A549 (cell line): ENCODE measurements at regions not wholly inside any gene's neighbourhood (a gene's known extent, or its start where the extent isn't known, plus 50 kb on each side); places are given as distances from the start of the nearest gene placed in this dataset.
"Not testable (repeated sequence)": the region's sequence is repeated elsewhere in the genome, so short reads cannot be mapped to it uniquely, and the experiment has no call there.

Experiments used
- ATAC-seq, 2 experiments: fragments of 200-7000 bp in 1 of 2; fragments of >200 bp in 1 of 2; cut with Nextera tagmentation in 1 of 2; cut with Tn5 transposase in 1 of 2; 3 replicates each; pipeline versions ENCODE4 v1.8.0 to v1.9.1; 2018 to 2020; ENCODE audit warnings: mild to moderate bottlenecking in 1 of 2, moderate library complexity in 1 of 2
- CTCF ChIA-PET: fragments of 300-600 bp; sonication (Branson Sonifier 250); formaldehyde crosslinking; extraction: SDS; loops from one replicate; lab custom pipeline; 2021; ENCODE audit warnings: antibody characterized with exemption, inconsistent platforms; lab: Yijun Ruan, JAX
- POLR2A ChIA-PET: fragments of 350-600 bp; formaldehyde crosslinking; extraction: SDS; loops from one replicate; lab custom pipeline; 2021; ENCODE audit warnings: antibody characterized with exemption, inconsistent platforms; lab: Yijun Ruan, JAX
- DNase-seq, 2 experiments: peaks; one replicate each; pipeline versions ENCODE4 v3.0.0 to v3.0.0-alpha.2; 2011 to 2016; ENCODE audit warnings: low read depth in 1 of 2, low spot score in 1 of 2
- FAIRE-seq: peaks from 2 replicates; lab custom pipeline; 2011; peaks lifted over from hg19 to GRCh38; lab: Jason Lieb, UNC
- H3K27ac ChIP-seq, 2 experiments: fragments of >200 bp; sonication (Bioruptor Twin); formaldehyde crosslinking; 3 replicates each; pipeline ENCODE4 v1.5.1; 2016 to 2017
- H3K4me1 ChIP-seq: fragments of >200 bp; sonication (Bioruptor Twin); formaldehyde crosslinking; 3 replicates; pipeline ENCODE4 v1.6.1; 2016
- H3K4me2 ChIP-seq: fragments of >200 bp; sonication (Bioruptor Twin); formaldehyde crosslinking; 3 replicates; pipeline ENCODE4 v1.6.1; 2016
- H3K4me3 ChIP-seq: fragments of >200 bp; sonication (Bioruptor Twin); formaldehyde crosslinking; 3 replicates; pipeline ENCODE4 v1.5.1; 2016
- H3K9me3 ChIP-seq: fragments of >200 bp; sonication (Bioruptor Twin); formaldehyde crosslinking; 3 replicates; pipeline ENCODE4 v1.6.1; 2016
- CBX2 ChIP-seq: fragments of 200-600 bp; sonication (generic); IDR thresholded peaks from 2 replicates; pipeline ENCODE4 v1.6.1; 2016; ENCODE audit warnings: low read depth, mild to moderate bottlenecking, borderline replicate concordance
- CEBPB ChIP-seq, 2 experiments: fragments of >200 bp in 1 of 2; sonication (Bioruptor Twin) in 1 of 2; formaldehyde crosslinking in 1 of 2; IDR thresholded peaks; 2 replicates each; pipeline ENCODE4 v1.6.1; 2012 to 2016
- EHF ChIP-seq: fragments of 250-450 bp; sonication (Bioruptor Pico); IDR thresholded peaks from 2 replicates; pipeline ENCODE4 v1.5.0; 2020; ENCODE audit warnings: mild to moderate bottlenecking
- ESRRA ChIP-seq: fragments of 150-350 bp; IDR thresholded peaks from 2 replicates; pipeline ENCODE4 v1.6.1; 2014; ENCODE audit warnings: mild to moderate bottlenecking, low read length, borderline replicate concordance
- GATA3 ChIP-seq: IDR thresholded peaks from 2 replicates; pipeline ENCODE4 v1.6.1; 2012; ENCODE audit warnings: borderline replicate concordance
- HDAC2 ChIP-seq: fragments of 200-600 bp; sonication (generic); IDR thresholded peaks from 2 replicates; pipeline ENCODE4 v1.6.1; 2016
- HEYL ChIP-seq: fragments of 250-450 bp; sonication (Bioruptor Pico); IDR thresholded peaks from 2 replicates; pipeline ENCODE4 v1.8.0; 2021; ENCODE audit warnings: mild to moderate bottlenecking, moderate library complexity
- KDM5A ChIP-seq: fragments of 200-600 bp; sonication (generic); IDR thresholded peaks from 2 replicates; pipeline ENCODE4 v1.6.1; 2016; ENCODE audit warnings: antibody characterized with exemption, mild to moderate bottlenecking
- MAFK ChIP-seq: fragments of 450-650 bp; IDR thresholded peaks from 2 replicates; pipeline ENCODE4 v1.6.1; 2014; ENCODE audit not compliant: partially characterized antibody
- MAZ ChIP-seq: fragments of 150-350 bp; IDR thresholded peaks from 2 replicates; pipeline ENCODE4 v1.6.1; 2014; ENCODE audit warnings: antibody characterized with exemption, low read depth, low read length, borderline replicate concordance
- NFE2L2 ChIP-seq: fragments of 150-350 bp; conservative IDR thresholded peaks from 2 replicates; pipeline ENCODE4 v1.6.1; 2014; ENCODE audit warnings: low read length
- NPAS2 ChIP-seq: fragments of 250-450 bp; sonication (Bioruptor Pico); IDR thresholded peaks from 2 replicates; pipeline ENCODE4 v1.8.0; 2022; ENCODE audit warnings: mild to moderate bottlenecking, moderate library complexity, borderline replicate concordance
- PBX3 ChIP-seq: IDR thresholded peaks from 2 replicates; pipeline ENCODE4 v1.6.1; 2012
- POLR2AphosphoS2 ChIP-seq: conservative IDR thresholded peaks from 2 replicates; pipeline ENCODE4 v1.6.1; 2012; ENCODE audit warnings: low read length, improper control_type of control experiment, inconsistent platforms
- RARB ChIP-seq: fragments of 250-450 bp; sonication (Bioruptor Pico); IDR thresholded peaks from 2 replicates; pipeline ENCODE4 v1.8.0; 2021; ENCODE audit warnings: mild to moderate bottlenecking, moderate library complexity
- RCOR1 ChIP-seq: fragments of 150-350 bp; IDR thresholded peaks from 2 replicates; pipeline ENCODE4 v1.6.1; 2014; ENCODE audit warnings: antibody characterized with exemption, low read length, low read depth
- RNF2 ChIP-seq: fragments of 200-600 bp; sonication (generic); IDR thresholded peaks from 2 replicates; pipeline ENCODE4 v1.6.1; 2016; ENCODE audit warnings: low read depth, mild to moderate bottlenecking, antibody characterized with exemption, moderate library complexity, borderline replicate concordance
- SMC3 ChIP-seq: fragments of >200 bp; sonication (Bioruptor Twin); formaldehyde crosslinking; IDR thresholded peaks from 3 replicates; pipeline ENCODE4 v1.6.1; 2018; ENCODE audit warnings: inconsistent platforms
- ZC3H11A ChIP-seq: fragments of 450-650 bp; IDR thresholded peaks from 2 replicates; pipeline ENCODE4 v1.6.1; 2014; ENCODE audit warnings: antibody characterized with exemption, mild to moderate bottlenecking
- ZFP36 ChIP-seq: fragments of 450-650 bp; IDR thresholded peaks from 2 replicates; pipeline ENCODE4 v1.6.1; 2014; ENCODE audit warnings: borderline replicate concordance; ENCODE audit not compliant: partially characterized antibody
- ZNF302 ChIP-seq: fragments of 250-450 bp; sonication (Bioruptor Pico); IDR thresholded peaks from 2 replicates; pipeline ENCODE4 v1.9.0; 2021; ENCODE audit warnings: inconsistent platforms, mild to moderate bottlenecking, moderate library complexity
- whole genome bisulfite sequencing: methylation state at CpG from one replicate; pipeline ENCODE4 v1.1.6; 2017; ENCODE audit errors: missing lambda C conversion rate; 5-methylcytosine and 5-hydroxymethylcytosine counted together
- TF ChIP-seq, protein P1 (sequence below): fragments of 250-450 bp; sonication (Bioruptor Pico); IDR thresholded peaks from 2 replicates; pipeline ENCODE4 v1.5.0; 2021; ENCODE audit warnings: mild to moderate bottlenecking, moderate library complexity, borderline replicate concordance
- TF ChIP-seq, protein P2 (sequence below): IDR thresholded peaks from 2 replicates; pipeline ENCODE4 v1.6.1; 2012
- TF ChIP-seq, protein P3 (sequence below): fragments of 250-450 bp; sonication (Bioruptor Pico); IDR thresholded peaks from 2 replicates; pipeline ENCODE4 v1.5.0; 2020; ENCODE audit warnings: low read depth, mild to moderate bottlenecking, moderate library complexity

DNA sequence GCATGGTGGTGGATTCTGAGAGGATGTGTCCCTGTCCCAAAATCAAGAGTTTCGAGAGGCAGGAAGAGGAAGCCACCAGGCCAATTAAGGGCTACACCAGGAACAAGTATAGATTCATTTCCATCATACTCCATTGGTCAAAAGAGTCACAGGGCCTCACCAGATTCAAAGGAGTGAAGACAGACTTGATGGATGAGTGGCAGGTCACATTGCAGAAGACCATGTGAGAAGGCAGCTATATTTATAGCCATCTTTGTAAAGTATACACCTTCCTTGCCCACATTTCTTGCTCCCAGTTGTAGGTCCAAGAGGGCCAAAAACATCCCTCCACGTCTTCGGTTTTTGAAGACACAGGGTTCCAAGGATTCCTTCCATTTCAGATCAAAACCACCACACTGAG lies 406.0 kb downstream of the BCOR start:
- ATAC-seq: no peak
- no peak for TF ChIP-seq PBX3
- TF ChIP-seq ESRRA: no peak
- TF ChIP-seq, protein P1, sequence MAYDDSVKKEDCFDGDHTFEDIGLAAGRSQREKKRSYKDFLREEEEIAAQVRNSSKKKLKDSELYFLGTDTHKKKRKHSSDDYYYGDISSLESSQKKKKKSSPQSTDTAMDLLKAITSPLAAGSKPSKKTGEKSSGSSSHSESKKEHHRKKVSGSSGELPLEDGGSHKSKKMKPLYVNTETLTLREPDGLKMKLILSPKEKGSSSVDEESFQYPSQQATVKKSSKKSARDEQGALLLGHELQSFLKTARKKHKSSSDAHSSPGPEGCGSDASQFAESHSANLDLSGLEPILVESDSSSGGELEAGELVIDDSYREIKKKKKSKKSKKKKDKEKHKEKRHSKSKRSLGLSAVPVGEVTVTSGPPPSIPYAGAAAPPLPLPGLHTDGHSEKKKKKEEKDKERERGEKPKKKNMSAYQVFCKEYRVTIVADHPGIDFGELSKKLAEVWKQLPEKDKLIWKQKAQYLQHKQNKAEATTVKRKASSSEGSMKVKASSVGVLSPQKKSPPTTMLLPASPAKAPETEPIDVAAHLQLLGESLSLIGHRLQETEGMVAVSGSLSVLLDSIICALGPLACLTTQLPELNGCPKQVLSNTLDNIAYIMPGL: no peak
- no peak for TF ChIP-seq CEBPB (IDR thresholded peaks at IDR 0.05)
- no peak for TF ChIP-seq RARB (CRISPR knock-in tag)
- TF ChIP-seq SMC3: no peak
- no peak for TF ChIP-seq ZC3H11A
- no peak for TF ChIP-seq KDM5A
- CTCF ChIA-PET: no interaction called here
- Histone ChIP-seq H3K4me2 (no peak overlapping the region), H3K4me3 (no peak overlapping the region), H3K27ac (no peak overlapping the region), H3K9me3 (peaks cover 6% of the 10 kb centered on the region; the same call in 1 of the 3 replicates), H3K4me1 (peaks cover 6% of the 10 kb centered on the region; the same call in 2 of the 3 replicates)
- no peak for FAIRE-seq
- 88% methylated on average over 3 of the region's 3 CpGs for WGBS
- DNase-seq: no peak
- POLR2A ChIA-PET: no interaction called here

DNA sequence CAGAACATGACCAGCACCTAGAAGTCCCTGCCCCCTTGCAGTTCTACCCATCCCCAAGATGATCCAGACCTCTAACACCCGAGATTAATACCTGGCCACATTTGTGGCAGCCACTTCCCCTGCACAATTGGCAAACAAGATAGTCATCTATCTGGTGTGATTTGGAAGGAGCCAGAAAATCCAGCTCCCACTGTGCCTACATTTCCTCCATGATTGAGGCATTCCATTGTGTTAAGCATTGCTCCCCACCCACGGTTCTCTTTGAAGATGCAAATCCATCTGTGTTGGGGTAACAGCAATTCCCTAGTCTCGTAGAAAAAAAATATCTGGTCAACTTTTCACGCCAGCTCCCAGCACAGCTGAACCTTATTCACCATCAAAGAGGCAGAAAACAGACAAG lies 405.0 kb downstream of the BCOR start:
- ChIA-PET POLR2A (no interaction called here), CTCF (interaction anchor here (0.5 to 0.6 kb wide), 2 partner anchors 307 to 433 kb away, joined by 3 read pairs; no protein-coding TSS in a partner anchor)
- WGBS: 57% methylated on average over 4 of the region's 4 CpGs
- Histone ChIP-seq H3K4me1 (peaks cover 6% of the 10 kb centered on the region; the same call in 2 of the 3 replicates), H3K4me3 (no peak overlapping the region)
- FAIRE-seq: no peak
- ATAC-seq: no peak
- TF ChIP-seq KDM5A (no peak), MAZ (no peak), POLR2AphosphoS2 (no peak), RNF2 (no peak), NFE2L2 (no peak), EHF (CRISPR knock-in tag) (no peak), HEYL (no peak), PBX3 (no peak)
- TF ChIP-seq, protein P2, sequence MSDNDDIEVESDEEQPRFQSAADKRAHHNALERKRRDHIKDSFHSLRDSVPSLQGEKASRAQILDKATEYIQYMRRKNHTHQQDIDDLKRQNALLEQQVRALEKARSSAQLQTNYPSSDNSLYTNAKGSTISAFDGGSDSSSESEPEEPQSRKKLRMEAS: no peak
- TF ChIP-seq, protein P3, sequence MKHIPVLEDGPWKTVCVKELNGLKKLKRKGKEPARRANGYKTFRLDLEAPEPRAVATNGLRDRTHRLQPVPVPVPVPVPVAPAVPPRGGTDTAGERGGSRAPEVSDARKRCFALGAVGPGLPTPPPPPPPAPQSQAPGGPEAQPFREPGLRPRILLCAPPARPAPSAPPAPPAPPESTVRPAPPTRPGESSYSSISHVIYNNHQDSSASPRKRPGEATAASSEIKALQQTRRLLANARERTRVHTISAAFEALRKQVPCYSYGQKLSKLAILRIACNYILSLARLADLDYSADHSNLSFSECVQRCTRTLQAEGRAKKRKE (CRISPR knock-in tag): no peak
- TF ChIP-seq, all 56 proteins: peak for 0
- Histone ChIP-seq H3K9me3 (peaks cover 7% of the 10 kb centered on the region; the same call in 1 of the 3 replicates), H3K27ac (no peak overlapping the region), H3K4me2 (no peak overlapping the region)
- DNase-seq: no peak

- Histone ChIP-seq H3K4me1 (peaks cover 2% of the 10 kb centered on the region; the same call in 2 of the 3 replicates), H3K9me3 (peaks cover 7% of the 10 kb centered on the region; the same call in 1 of the 3 replicates), H3K4me2 (no peak overlapping the region), H3K4me3 (no peak overlapping the region), H3K27ac (no peak overlapping the region)
- DNase-seq: no peak
- POLR2A ChIA-PET: no interaction called here
- ATAC-seq: no peak
- no peak for TF ChIP-seq HDAC2
- TF ChIP-seq MAFK: no peak
- TF ChIP-seq EHF (CRISPR knock-in tag): no peak
- TF ChIP-seq RARB (CRISPR knock-in tag): no peak
- TF ChIP-seq ZFP36: no peak
- TF ChIP-seq HEYL: no peak
- no peak for TF ChIP-seq GATA3
- TF ChIP-seq NPAS2 (CRISPR knock-in tag): no peak
- TF ChIP-seq ZNF302 (CRISPR knock-in tag): no peak
- TF ChIP-seq RCOR1: no peak
- no peak for TF ChIP-seq CBX2
- CTCF ChIA-PET: interaction anchor here (0.5 kb wide), 1 partner anchor 307 kb away, joined by 3 read pairs; no protein-coding TSS in a partner anchor
- 16% methylated on average over 7 of the region's 7 CpGs for WGBS
- no peak for FAIRE-seq
Measured at GRCh38 chrX:39693298-39693697, 404.5 kb downstream of the BCOR start.

DNA sequence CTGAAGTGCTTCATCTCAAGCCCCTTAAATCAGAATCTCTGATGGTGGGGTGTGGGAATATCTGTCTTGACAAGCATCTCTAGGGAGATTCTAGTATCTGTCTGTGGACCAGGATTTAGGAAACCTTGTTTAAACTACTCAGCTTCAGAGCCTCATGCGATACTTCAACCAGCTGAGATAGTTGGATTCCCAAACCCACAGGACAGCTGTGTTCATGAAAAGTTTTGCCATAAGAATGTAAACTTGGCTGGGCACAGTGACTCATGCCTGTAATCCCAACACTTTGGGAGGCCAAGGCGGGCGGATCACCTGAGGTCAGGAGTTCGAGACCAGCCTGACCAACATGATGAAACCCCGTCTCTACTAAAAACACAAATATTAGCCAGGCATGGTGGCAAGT lies 395.1 kb downstream of the BCOR start:
- peaks cover 10% of the 10 kb centered on the region for H3K4me1 ChIP-seq
- ATAC-seq, DNase-seq, POLR2A ChIA-PET, H3K9me3 ChIP-seq, H3K27ac ChIP-seq, H3K4me3 ChIP-seq, H3K4me2 ChIP-seq, FAIRE-seq: not testable (repeated sequence)
- CTCF ChIA-PET: interaction anchor here (0.7 kb wide), 1 partner anchor 733 kb away, joined by 4 read pairs; no protein-coding TSS in a partner anchor
- WGBS: 100% methylated on average over 1 of the region's 5 CpGs
